HCT116 (cell line): ENCODE measurements at regions not wholly inside any gene's neighbourhood (a gene's known extent, or its start where the extent isn't known, plus 50 kb on each side); places are given as distances from the start of the nearest gene placed in this dataset.

ENCODE experiments used
- CEBPB ChIP-seq: IDR thresholded peaks from 2 replicates; pipeline ENCODE4 v1.6.1; 2012; ENCODE audit warnings: low read depth
- ELF1 ChIP-seq: IDR thresholded peaks from 2 replicates; pipeline ENCODE4 v1.6.1; 2012; ENCODE audit warnings: low read depth, borderline replicate concordance
- EZH2 ChIP-seq: fragments of 200-600 bp; sonication (generic); IDR thresholded peaks from 2 replicates; pipeline ENCODE4 v1.6.1; 2017; ENCODE audit warnings: antibody characterized with exemption, mixed run types
- POLR2A ChIP-seq: IDR thresholded peaks from 2 replicates; pipeline ENCODE4 v1.7.0; 2011; ENCODE audit warnings: borderline replicate concordance; ENCODE audit not compliant: insufficient read depth, insufficient read length; ENCODE audit errors: extremely low read depth
- POLR2AphosphoS5 ChIP-seq: IDR thresholded peaks from 2 replicates; pipeline ENCODE4 v1.6.1; 2011; ENCODE audit warnings: mild to moderate bottlenecking, low read depth, low read length, moderate library complexity
- RAD21 ChIP-seq: IDR thresholded peaks from 2 replicates; pipeline ENCODE4 v1.6.1; 2012; ENCODE audit warnings: low read depth, mild to moderate bottlenecking
- SRF ChIP-seq: IDR thresholded peaks from 2 replicates; pipeline ENCODE4 v1.6.1; 2012; ENCODE audit warnings: low read depth
- YY1 ChIP-seq: IDR thresholded peaks from 2 replicates; pipeline ENCODE4 v1.6.1; 2011; ENCODE audit warnings: low read length, low read depth, moderate library complexity, mild to moderate bottlenecking; ENCODE audit not compliant: insufficient replicate concordance; ENCODE audit errors: extremely low read depth
- ZNF274 ChIP-seq: fragments of 200-500 bp; sonication (Bioruptor generic); IDR thresholded peaks from 2 replicates; pipeline ENCODE4 v1.6.1; 2014; ENCODE audit warnings: mild to moderate bottlenecking, low read depth, low read length, inconsistent platforms
- TF ChIP-seq, protein P1 (sequence below), 3 experiments: fragments of 200-600 bp in 1 of 3; sonication (generic) in 1 of 3; IDR thresholded peaks in 2 of 3; conservative IDR thresholded peaks in 1 of 3; 2 replicates each; pipeline ENCODE4 v1.5.1; 2012 to 2017; ENCODE audit warnings: low read depth in 2 of 3, low read length in 2 of 3, antibody characterized with exemption in 1 of 3, borderline replicate concordance in 1 of 3, control low read depth in 1 of 3, mild to moderate bottlenecking in 1 of 3, mixed read lengths in 1 of 3, mixed run types in 1 of 3, moderate library complexity in 1 of 3; ENCODE audit not compliant: insufficient read depth in 1 of 3
- TF ChIP-seq, protein P2 (sequence below): IDR thresholded peaks from 2 replicates; pipeline ENCODE4 v1.6.1; 2012; ENCODE audit warnings: low read depth
- TF ChIP-seq, protein P3 (sequence below): IDR thresholded peaks from 2 replicates; pipeline ENCODE4 v1.6.1; 2012
- TF ChIP-seq, protein P4 (sequence below): IDR thresholded peaks from 2 replicates; pipeline ENCODE4 v1.6.1; 2012

DNA sequence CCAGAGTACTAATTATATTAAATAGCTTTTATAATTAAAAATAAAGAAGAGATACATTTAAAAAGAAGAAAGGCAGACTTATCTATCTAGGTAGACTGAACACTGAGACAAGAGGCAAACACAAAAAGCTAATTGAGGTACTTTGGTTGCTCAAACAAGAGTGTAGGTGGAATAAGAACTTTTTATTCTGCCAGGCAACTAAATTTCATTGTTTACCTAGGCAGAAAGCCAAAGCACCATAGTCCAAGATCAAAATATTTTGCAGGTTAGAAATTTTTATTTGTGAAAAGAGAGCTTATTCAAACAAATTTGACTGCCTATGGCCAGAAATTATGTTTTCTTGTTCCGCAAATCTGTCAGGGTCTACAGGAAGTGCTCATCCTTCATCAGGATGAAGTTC is 499.6 kb upstream of the GBE1 start:
- TF ChIP-seq, protein P1, sequence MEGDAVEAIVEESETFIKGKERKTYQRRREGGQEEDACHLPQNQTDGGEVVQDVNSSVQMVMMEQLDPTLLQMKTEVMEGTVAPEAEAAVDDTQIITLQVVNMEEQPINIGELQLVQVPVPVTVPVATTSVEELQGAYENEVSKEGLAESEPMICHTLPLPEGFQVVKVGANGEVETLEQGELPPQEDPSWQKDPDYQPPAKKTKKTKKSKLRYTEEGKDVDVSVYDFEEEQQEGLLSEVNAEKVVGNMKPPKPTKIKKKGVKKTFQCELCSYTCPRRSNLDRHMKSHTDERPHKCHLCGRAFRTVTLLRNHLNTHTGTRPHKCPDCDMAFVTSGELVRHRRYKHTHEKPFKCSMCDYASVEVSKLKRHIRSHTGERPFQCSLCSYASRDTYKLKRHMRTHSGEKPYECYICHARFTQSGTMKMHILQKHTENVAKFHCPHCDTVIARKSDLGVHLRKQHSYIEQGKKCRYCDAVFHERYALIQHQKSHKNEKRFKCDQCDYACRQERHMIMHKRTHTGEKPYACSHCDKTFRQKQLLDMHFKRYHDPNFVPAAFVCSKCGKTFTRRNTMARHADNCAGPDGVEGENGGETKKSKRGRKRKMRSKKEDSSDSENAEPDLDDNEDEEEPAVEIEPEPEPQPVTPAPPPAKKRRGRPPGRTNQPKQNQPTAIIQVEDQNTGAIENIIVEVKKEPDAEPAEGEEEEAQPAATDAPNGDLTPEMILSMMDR (IDR thresholded peaks at IDR 0.05 in 2 of 3, conservative IDR thresholded peaks at IDR 0.05 in 1 of 3; ENCODE audit: borderline replicate concordance in 1 of 3, insufficient read depth in 1 of 3, low read depth in 2 of 3, low read length in 2 of 3), result no peak
- no peak for TF ChIP-seq CEBPB
- TF ChIP-seq, protein P2, sequence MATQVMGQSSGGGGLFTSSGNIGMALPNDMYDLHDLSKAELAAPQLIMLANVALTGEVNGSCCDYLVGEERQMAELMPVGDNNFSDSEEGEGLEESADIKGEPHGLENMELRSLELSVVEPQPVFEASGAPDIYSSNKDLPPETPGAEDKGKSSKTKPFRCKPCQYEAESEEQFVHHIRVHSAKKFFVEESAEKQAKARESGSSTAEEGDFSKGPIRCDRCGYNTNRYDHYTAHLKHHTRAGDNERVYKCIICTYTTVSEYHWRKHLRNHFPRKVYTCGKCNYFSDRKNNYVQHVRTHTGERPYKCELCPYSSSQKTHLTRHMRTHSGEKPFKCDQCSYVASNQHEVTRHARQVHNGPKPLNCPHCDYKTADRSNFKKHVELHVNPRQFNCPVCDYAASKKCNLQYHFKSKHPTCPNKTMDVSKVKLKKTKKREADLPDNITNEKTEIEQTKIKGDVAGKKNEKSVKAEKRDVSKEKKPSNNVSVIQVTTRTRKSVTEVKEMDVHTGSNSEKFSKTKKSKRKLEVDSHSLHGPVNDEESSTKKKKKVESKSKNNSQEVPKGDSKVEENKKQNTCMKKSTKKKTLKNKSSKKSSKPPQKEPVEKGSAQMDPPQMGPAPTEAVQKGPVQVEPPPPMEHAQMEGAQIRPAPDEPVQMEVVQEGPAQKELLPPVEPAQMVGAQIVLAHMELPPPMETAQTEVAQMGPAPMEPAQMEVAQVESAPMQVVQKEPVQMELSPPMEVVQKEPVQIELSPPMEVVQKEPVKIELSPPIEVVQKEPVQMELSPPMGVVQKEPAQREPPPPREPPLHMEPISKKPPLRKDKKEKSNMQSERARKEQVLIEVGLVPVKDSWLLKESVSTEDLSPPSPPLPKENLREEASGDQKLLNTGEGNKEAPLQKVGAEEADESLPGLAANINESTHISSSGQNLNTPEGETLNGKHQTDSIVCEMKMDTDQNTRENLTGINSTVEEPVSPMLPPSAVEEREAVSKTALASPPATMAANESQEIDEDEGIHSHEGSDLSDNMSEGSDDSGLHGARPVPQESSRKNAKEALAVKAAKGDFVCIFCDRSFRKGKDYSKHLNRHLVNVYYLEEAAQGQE, result no peak
- no peak for TF ChIP-seq RAD21
- no peak for TF ChIP-seq EZH2
- TF ChIP-seq POLR2A, result no peak
- TF ChIP-seq, protein P3, sequence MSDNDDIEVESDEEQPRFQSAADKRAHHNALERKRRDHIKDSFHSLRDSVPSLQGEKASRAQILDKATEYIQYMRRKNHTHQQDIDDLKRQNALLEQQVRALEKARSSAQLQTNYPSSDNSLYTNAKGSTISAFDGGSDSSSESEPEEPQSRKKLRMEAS, result no peak
- no peak for TF ChIP-seq SRF
- TF ChIP-seq POLR2AphosphoS5, result no peak
- no peak for TF ChIP-seq YY1
- no peak for TF ChIP-seq ZNF274
- TF ChIP-seq ELF1, result no peak
- TF ChIP-seq, protein P4, sequence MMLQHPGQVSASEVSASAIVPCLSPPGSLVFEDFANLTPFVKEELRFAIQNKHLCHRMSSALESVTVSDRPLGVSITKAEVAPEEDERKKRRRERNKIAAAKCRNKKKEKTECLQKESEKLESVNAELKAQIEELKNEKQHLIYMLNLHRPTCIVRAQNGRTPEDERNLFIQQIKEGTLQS, result no peak
